HG02642 (cell line): ENCODE measurements at regions not wholly inside any gene's neighbourhood (a gene's known extent, or its start where the extent isn't known, plus 50 kb on each side); places are given as distances from the start of the nearest gene placed in this dataset.

Experiments
- ATAC-seq: cut with Tn5 transposase; IDR thresholded peaks from one replicate; pipeline ENCODE4 v1.9.1; 2021; ENCODE audit warnings: mild to moderate bottlenecking; ENCODE audit not compliant: unreplicated experiment, poor library complexity

DNA sequence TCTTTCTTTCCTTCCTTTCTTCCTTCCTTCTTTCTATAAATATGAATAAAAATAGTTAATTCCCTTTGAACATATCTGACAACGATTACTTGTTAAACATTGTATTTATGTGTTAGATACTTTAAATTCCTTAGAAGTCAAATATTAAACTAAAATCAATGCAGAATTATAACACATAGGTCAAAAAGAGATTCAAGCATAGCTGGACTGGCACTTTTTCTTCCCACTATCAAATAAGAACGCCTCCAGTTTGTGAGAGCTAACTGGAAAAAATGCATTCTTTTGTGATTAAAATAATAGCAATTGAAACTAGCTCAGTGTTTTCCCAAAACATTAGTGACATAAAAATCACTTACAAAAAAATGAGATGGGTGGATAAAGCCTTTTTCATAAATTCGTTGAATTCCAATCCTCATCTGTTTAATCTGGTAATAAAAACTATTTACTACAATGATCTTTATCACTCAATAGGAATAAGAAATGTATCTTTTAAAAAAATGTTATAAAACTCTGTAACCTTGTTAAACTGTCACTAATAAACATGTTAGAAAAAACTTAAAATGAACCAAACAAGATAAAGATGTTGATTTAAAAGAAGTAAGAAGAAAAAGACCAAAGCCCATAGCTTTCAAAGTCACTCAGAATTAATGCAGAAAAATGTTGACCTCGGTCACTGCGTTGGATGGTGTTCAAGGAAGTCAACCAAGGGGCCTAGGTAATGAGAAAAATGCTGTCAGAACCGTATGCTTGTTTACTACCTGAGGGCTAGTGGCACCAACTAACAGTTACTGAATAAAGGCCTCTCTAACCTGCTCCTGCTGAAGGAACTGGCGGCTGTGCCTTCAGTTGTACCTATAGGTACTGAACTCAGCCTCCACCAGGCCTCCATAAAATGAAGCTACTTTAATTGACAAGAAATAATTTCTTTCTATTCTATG is 1039.5 kb upstream of the SLC10A2 start:
- ATAC-seq, result no peak

DNA sequence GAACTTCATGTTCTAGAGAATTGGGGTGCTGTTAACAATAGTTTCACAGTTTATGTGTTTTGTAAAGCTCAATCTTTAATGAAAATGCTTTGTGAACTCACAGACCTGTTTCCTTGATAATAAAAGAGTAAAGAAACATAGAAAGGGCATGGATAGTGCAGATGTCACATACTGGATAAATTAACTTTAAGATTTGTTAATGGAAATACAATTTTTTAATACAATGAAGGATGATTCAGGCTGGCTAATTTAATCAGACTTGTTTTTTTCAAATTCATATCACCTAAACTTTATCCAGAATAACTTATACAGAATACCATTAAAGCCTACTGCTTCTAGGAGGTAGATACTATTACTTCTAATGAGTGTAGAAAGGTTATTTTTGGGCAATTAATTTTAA is 1033.5 kb upstream of the SLC10A2 start:
- no peak for ATAC-seq

DNA sequence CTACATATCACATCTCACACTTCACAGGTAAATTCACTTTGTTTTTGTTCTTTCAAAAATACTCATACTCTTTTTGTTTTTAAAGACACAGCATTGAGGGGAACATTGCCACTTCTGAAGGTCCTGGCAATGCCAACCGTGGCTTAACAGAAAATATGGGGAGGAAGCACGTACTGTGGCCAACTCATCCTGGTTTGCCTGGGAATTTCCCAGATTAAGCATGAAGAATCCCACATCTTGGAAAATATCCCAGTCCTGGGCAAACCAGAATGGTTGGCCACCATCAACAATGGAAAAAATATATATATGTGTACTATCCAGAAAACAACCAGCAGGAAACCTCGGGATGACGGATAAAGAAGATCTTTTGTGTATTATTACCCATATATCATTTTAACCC is 1032.2 kb upstream of the SLC10A2 start:
- ATAC-seq, result no peak

DNA sequence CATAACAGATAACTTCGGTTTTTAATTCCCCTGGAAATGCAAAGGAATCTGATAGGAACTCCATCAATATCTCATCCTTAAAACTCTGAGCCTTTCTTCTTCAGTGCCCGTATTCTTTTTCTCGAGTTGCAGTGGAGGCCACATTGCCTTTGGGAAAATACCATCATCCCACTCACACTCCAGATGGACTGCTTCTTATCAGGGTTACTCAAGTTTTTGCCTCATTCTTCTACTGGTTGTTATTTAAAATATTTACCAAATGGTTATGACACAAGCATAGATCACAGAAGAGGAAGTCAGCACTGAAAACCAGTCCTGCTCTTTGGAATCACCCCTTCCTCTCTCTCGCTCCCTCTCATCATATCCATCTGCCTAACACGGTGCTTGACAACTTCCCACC is 1020.5 kb upstream of the SLC10A2 start:
- no peak for ATAC-seq

DNA sequence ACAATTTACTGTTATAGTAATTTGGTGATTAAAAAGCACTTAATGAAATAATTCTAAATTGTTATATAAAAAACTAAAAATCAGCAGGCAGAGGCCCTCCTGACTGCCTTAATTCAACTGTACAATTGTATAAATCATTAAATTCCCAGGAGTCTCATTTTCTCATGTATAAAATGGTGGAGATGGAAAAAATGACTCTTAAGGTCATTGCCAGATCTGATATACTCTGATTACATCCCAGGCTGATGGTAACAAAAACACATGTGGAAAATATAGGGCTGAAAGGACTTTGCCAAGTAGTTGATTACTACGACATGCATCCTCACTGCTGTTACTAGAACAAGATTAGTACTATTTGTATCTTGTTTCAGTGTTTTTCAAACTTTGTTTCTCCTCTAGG is 1020.0 kb upstream of the SLC10A2 start:
- ATAC-seq, result no peak

DNA sequence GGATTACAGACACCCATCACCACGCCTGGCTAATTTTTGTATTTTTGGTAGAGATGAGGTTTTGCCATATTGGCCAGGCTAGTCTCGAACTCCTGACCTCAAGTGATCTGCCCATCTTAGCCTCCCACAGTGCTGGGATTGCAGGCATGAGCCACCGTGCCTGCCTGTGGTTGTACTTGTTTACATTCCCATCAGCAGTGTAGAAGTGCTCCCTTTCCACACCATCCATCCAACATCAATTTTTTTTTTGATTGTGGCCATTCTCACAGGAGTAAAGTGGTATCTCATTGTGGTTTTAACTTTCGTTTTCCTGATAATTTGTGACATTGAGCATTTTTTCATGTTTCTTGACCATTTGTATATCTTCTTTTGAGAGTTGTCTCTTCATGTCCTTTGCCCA is 1019.4 kb upstream of the SLC10A2 start:
- ATAC-seq, result no peak

DNA sequence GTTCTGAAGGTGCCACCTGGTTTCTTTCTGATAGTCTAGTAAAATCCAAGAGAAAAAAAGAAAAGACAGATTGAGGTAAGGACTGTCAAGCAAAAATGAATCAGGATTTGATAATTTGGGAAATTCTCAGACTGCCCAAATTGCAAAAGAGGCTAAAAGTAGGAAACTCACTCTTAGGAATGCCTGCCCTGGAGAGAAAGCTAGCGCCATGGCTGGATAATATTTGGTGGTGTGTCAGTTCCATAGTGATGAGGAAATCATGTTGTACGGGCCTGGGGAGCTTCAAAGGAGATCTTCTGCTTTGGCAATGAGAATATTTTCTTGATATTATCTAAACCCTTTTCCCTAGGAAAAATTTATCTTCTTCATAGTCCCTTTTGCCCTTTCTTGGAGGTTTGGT is 1008.1 kb upstream of the SLC10A2 start:
- no peak for ATAC-seq

DNA sequence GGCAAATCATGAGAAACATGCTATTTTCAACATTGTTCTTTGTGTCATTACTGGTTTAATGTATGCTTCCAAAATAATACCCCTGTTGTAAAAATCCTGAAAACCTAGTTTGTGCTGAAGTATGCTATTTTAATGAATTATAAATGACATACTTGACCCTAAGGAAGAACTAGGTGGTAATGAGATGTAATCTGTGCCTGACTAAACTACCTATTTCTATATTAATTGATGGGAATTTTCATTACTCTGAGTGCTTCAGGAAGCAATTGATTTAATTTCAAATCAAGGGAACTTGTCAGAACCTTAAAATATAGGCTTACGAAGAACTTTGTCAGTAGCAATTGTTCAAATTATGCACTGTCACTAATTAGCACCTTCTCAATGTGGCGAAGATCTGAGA is 1005.6 kb upstream of the SLC10A2 start:
- ATAC-seq, result no peak

DNA sequence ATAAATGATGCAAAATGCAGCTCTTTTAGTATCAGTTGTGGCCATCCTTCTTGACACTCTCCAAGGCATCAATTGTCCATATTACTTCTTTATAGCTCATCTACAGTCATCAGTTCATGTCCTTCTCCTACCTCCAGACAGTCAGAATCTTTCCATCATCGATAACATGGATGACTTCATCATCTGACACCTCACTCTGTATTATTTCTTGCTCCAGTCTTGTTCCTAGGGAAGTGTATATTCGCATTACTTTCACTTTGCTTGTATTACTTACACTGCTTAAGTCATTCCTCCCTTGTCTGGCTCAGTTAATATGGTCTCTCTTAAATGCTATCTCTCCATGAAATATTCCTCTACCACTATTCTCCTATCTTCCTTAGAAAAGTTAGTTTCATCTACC is 999.1 kb upstream of the SLC10A2 start:
- ATAC-seq, result no peak

DNA sequence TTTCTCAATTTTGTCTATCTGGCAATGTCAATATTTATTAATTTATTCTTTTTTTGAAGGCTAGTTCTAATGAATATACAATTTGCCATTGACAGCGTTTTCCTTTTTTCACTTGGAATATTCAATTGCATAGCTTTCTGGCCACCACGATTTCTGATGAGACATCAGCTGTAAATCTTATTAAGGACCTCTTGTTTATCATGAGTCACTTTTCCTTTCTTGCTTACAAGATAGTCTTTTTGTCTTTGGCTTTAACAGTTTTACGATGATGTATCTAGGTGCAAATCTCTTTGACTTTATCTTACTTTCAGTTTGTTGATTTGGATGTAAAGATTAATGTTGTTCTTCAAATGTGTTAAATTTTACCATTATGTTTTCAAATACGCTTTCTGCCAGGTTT is 991.6 kb upstream of the SLC10A2 start:
- ATAC-seq, result no peak

DNA sequence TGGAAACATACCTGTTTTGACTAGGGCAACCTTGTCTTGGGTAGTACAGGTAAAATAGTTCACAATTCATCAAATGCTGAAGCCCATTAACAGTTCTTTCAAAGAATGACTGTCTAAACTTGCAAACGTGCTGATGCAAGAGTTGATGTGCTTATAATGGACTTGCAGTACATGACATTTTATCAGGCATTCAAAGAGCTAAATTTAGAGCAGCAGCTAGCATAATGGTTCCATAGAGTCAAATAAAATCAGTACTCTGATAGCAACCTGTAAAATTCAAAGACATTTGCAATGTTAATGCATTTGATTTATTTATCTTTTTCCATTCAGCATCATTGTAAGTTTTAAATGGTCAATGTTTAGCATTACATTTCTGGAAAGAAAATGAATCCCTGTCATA is 979.7 kb upstream of the SLC10A2 start:
- ATAC-seq, result no peak

DNA sequence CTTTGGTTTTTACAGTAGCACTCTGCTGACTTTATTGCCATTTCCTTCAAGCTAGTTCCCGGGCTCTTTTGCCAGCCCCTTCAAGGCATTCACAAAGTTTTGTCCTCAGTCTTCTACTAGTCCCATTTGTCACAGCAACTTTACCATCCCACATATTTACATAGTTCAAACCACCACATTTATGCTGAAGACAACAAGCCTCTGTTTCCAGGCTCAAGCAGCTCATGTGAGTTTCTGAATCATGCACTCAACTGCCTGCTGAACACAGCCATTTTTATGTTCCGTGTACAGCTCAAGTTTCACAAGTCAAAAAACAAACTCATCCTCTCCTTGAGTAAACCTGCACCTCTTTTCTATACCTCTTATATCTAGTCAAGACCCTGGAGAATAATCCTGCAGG is 977.0 kb upstream of the SLC10A2 start:
- no peak for ATAC-seq

DNA sequence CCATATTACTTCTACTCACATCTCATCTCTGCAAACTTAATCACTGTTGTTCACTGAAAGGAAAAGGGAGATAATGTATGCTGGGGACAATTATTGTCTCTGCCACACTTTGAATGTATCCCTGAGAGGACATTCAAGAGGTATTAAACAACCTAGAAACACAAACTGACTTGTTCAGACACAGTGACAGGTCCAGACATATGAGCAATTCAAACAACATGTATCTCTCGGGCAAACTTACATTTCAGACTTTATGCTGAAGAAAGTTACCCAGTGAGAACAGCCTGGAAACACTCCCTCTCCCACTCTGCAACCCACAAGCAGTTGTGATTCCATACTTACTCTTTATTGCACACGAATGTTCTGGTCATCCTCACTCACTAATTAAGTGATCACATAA is 968.7 kb upstream of the SLC10A2 start:
- no peak for ATAC-seq

DNA sequence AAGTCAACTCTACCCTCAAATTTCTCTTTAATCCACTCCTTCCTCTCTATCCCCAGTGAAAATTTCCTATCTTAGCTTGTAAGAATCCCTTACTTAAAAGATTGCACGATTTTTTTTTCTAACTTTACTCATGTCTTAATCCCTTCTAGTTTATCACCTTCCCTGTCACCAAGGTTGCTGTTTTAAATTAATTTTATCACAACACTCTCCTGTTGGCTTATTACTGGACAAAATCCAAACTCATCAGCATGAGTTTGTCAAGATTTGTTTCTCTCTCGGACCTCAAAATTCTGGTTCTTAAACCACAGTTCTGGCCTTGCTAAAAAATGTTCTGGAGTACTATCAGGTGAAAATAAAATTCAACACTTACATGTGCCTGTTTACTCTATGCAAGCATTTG is 959.1 kb upstream of the SLC10A2 start:
- ATAC-seq, result no peak

DNA sequence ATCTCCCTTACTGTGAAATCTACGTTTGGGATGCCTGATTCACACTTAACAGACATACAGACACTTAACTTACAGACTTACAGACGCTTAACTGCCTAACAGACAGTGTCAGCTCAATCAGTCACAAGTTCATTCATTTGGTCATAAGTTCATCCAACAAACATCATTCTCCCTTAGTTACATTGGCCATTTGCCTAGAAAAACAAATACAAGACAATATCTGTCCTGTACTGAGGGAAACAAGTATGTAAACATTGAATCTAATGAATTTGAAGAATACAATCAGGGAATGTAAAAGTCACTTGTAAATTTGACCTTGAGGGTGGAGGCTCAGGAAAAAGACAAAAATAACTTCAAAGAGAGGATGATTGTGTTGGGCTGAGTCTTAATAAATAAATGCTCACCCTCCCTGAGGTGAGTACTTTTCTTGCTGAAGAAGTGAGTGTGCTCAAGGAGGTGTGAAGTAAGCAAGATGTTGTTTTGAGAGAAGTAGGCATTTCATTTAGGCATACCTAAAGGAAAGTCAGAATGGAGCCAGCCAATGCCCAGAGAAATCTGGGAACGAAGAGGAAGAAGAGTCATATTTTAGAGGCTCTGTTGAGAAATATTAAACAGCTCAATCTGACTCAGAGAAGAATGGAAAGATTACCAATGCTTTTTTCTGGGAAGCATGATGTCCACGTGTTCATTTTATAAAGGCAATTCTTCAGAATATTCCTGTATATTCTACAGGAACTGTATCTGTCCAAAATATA is 958.4 kb upstream of the SLC10A2 start:
- ATAC-seq, result no peak

DNA sequence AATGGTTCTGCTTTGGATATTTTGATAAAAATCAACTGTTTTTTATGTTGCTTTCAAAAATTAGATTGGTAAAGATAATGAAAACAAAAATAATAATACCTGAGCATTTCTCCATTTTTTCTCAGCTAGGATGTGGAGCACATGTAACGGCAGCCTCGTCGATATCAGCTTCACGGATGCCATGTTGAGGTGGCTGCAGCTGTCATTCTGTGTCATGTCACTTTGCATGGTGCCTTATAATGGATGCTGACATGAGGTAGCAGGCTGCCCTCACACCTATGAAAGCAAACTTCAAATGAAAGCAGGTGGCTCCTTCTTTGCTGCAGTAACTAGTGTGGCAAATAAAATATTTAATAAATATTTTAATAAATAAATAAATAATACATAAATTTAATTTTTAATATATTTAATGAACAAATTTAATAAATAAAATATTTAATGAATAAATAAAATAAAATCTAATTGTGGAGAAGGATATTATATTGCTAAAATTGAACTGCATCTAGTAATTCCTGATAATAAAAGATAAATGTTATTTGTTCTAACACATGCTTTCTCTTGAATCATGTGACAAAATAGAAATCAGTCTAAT is 955.7 kb upstream of the SLC10A2 start:
- ATAC-seq, result no peak

DNA sequence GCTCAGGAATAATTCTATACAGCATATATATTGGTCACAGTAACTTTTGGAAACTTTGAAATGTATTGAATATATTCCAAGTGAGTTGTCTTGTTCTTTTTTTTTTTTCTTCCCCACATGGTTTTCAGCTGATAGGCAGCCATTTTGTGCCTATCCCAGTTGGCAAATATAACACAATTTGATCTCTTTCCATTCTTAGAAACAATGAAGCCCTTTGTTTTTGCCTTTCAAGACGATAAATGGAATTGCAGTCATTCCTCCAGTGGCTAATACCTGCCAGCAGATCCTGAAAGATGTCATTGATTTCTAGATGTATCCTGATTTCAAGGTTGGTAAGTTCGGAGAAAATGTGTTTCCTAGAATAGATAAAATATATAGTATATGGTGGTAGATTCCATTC is 951.1 kb upstream of the SLC10A2 start:
- ATAC-seq, result no peak

DNA sequence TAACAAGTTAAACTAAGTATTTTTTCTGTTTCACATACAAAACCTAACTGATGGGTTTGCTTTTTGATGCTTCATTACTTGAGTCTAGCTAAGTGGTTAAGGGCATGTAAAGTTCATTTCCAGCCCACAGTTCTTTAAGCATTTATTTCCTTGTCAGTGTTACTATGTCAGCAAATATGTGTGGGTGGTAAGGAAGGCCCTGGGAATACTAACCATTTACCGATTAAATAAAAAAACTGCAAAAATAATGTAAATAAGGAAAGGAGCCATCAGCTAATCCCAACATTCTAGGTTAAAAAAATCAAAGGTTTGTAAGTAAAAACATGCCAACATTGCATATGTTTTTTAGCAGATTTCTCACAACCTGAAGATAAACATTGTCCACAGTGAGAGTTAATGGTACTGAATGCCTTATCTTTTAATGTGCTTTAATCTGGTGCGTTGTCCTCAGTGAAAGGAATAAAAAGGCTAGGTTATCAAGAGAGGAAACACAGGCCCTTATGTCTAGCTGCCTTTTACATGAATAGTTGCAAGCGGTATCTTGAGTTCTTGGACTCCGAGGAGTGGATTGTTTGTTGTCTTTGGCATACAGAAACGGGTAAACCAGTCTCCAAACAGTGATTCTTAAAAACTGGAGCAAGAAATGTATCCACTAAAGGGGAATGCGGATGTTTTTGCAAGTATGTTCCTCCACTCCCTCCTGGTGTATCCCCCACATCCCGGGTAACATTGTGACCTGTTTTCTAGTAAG is 949.6 kb upstream of the SLC10A2 start:
- no peak for ATAC-seq

DNA sequence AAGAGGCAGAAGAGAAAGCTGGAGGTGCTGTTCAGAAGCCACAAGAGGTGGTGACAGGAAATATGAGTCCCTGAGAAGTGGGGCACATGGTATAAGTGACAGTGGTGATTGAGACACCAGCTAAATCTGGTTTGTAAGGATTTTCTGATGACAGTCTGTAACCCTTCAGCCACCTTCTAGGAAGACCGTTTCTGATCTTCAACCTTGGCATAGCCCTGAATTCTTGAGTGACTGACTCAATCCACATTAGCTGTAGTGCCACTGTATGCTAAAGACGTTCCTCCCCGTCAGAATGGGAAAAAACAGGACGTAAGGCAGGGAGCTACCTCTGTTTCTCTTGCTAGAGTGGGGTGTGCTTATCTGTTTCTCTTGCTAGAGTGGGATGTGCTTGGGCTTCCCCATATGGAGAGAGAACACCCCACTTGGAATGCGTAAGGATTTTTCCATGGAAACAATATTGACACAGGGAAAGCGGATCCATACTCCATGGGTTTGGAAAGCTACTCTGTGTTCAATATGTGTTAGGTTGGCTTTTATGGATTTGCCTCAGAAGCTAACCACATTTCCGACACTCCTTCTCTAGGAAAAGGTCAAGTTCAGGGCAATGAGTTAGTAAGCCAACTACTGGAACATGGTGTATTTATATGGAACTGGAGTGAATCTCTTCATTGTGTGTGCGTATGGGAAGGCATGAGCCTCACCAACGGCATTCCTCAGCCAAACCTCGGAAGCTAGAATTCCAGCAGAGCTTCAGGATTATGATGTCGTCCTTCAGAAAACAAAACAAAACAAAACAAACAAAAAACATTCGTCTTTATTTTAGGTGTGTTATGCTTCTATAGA is 948.8 kb upstream of the SLC10A2 start:
- ATAC-seq, result no peak
